Neural progenitor cell (in vitro differentiated cells): ENCODE measurements at regions not wholly inside any gene's neighbourhood (a gene's known extent, or its start where the extent isn't known, plus 50 kb on each side); places are given as distances from the start of the nearest gene placed in this dataset.

Experiments
- EZH2 ChIP-seq: fragments of 200-600 bp; sonication (generic); IDR thresholded peaks from 2 replicates; pipeline ENCODE4 v1.6.1; 2017; ENCODE audit warnings: antibody characterized with exemption, mild to moderate bottlenecking, moderate library complexity
- TF ChIP-seq, protein P1 (sequence below): fragments of 200-600 bp; sonication (generic); IDR thresholded peaks from 2 replicates; pipeline ENCODE4 v1.5.1; 2017; ENCODE audit warnings: antibody characterized with exemption, mild to moderate bottlenecking

- TF ChIP-seq, protein P1, sequence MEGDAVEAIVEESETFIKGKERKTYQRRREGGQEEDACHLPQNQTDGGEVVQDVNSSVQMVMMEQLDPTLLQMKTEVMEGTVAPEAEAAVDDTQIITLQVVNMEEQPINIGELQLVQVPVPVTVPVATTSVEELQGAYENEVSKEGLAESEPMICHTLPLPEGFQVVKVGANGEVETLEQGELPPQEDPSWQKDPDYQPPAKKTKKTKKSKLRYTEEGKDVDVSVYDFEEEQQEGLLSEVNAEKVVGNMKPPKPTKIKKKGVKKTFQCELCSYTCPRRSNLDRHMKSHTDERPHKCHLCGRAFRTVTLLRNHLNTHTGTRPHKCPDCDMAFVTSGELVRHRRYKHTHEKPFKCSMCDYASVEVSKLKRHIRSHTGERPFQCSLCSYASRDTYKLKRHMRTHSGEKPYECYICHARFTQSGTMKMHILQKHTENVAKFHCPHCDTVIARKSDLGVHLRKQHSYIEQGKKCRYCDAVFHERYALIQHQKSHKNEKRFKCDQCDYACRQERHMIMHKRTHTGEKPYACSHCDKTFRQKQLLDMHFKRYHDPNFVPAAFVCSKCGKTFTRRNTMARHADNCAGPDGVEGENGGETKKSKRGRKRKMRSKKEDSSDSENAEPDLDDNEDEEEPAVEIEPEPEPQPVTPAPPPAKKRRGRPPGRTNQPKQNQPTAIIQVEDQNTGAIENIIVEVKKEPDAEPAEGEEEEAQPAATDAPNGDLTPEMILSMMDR, result no peak
- TF ChIP-seq EZH2, result no peak
These were observed 356.2 kb upstream of the SPRED2 start for GRCh38 chr2:65788556-65788955.
